Spinal cord (tissue), 9 donors: ENCODE measurements at regions not wholly inside any gene's neighbourhood (a gene's known extent, or its start where the extent isn't known, plus 50 kb on each side); places are given as distances from the start of the nearest gene placed in this dataset.

Experiments used
- DNase-seq, 6 donors: peaks; one replicate each; pipeline versions ENCODE4 v3.0.0 to v3.0.0-alpha.2; 2013 to 2015; ENCODE audit warnings: low spot score in 6 of 6, low read depth in 4 of 6
- H3K27ac ChIP-seq: one replicate; pipeline ENCODE4 v1.5.1; 2013; ENCODE audit warnings: low read depth, low read length, control low read depth
- H3K27me3 ChIP-seq: one replicate; pipeline ENCODE4 v1.6.1; 2013; ENCODE audit warnings: low read length; ENCODE audit not compliant: control insufficient read depth, insufficient read depth
- H3K36me3 ChIP-seq: one replicate; pipeline ENCODE4 v1.6.1; 2013; ENCODE audit warnings: low read length; ENCODE audit not compliant: control insufficient read depth, insufficient read depth
- H3K4me1 ChIP-seq: one replicate; pipeline ENCODE4 v1.6.1; 2013; ENCODE audit warnings: low read length; ENCODE audit not compliant: control insufficient read depth, insufficient read depth
- H3K4me3 ChIP-seq: one replicate; pipeline ENCODE4 v1.5.1; 2013; ENCODE audit warnings: low read depth, low read length, control low read depth
- H3K9me3 ChIP-seq: one replicate; pipeline ENCODE4 v1.6.1; 2013; ENCODE audit warnings: low read length; ENCODE audit not compliant: control insufficient read depth, insufficient read depth
- WGBS: methylation state at CpG from one replicate; pipeline ENCODE4 v1.1.5; 2013; ENCODE audit warnings: missing lambda C conversion rate; ENCODE audit not compliant: insufficient coverage; 5-methylcytosine and 5-hydroxymethylcytosine counted together
- donor health status: healthy.

GRCh38 chr10:129307141-129307540 lies 159.9 kb upstream of the MGMT start:
- no peaks in the 10 kb centered on the region for H3K36me3 ChIP-seq
- H3K27ac ChIP-seq: no peak overlapping the region
- peaks cover 1% of the 10 kb centered on the region for H3K9me3 ChIP-seq
- no peak overlapping the region for H3K4me3 ChIP-seq
- WGBS: 88% methylated on average over 3 of the region's 8 CpGs
- no peak for DNase-seq
- no peaks in the 10 kb centered on the region for H3K27me3 ChIP-seq
- no peaks in the 10 kb centered on the region for H3K4me1 ChIP-seq

GRCh38 chr10:129308953-129309564 lies 158.0 kb upstream of the MGMT start:
- WGBS: 93% methylated on average over 3 of the region's 10 CpGs
- no peak overlapping the region for H3K27ac ChIP-seq
- DNase-seq: peak in 1 of 6 donors; percentile 81
- H3K4me1 ChIP-seq: no peaks in the 10 kb centered on the region
- H3K4me3 ChIP-seq: no peak overlapping the region
- no peaks in the 10 kb centered on the region for H3K9me3 ChIP-seq
- no peaks in the 10 kb centered on the region for H3K36me3 ChIP-seq
- H3K27me3 ChIP-seq: no peaks in the 10 kb centered on the region

- H3K36me3 ChIP-seq: no peaks in the 10 kb centered on the region
- H3K4me1 ChIP-seq: no peaks in the 10 kb centered on the region
- no peak for DNase-seq
- H3K27ac ChIP-seq: no peak overlapping the region
- WGBS: 80% methylated on average over 1 of the region's 5 CpGs
- H3K9me3 ChIP-seq: no peaks in the 10 kb centered on the region
- no peaks in the 10 kb centered on the region for H3K27me3 ChIP-seq
- no peak overlapping the region for H3K4me3 ChIP-seq
Measured at GRCh38 chr10:129309565-129309964, 157.5 kb upstream of the MGMT start.

GRCh38 chr10:129310881-129311280 lies 156.2 kb upstream of the MGMT start:
- WGBS: no CpG with 5 or more reads among the region's 4 CpGs
- H3K9me3 ChIP-seq: no peaks in the 10 kb centered on the region
- DNase-seq: no peak

GRCh38 chr10:129319934-129320333 lies 147.1 kb upstream of the MGMT start:
- H3K9me3 ChIP-seq: peaks cover 1% of the 10 kb centered on the region
- no peak for DNase-seq
- H3K36me3 ChIP-seq: no peaks in the 10 kb centered on the region
- H3K27ac ChIP-seq: no peak overlapping the region
- H3K27me3 ChIP-seq: no peaks in the 10 kb centered on the region
- H3K4me3 ChIP-seq: no peak overlapping the region
- H3K4me1 ChIP-seq: no peaks in the 10 kb centered on the region
- WGBS: no CpG with 5 or more reads among the region's 1 CpG

More at GRCh38 chr10:129310881-129311280, 156.2 kb upstream of the MGMT start:
- Histone ChIP-seq H3K27ac (no peak overlapping the region), H3K36me3 (no peaks in the 10 kb centered on the region), H3K4me1 (no peaks in the 10 kb centered on the region), H3K4me3 (no peak overlapping the region), H3K27me3 (no peaks in the 10 kb centered on the region)

- no peak overlapping the region for H3K27ac ChIP-seq
- H3K9me3 ChIP-seq: peaks cover 1% of the 10 kb centered on the region
- no peaks in the 10 kb centered on the region for H3K4me1 ChIP-seq
- H3K27me3 ChIP-seq: no peaks in the 10 kb centered on the region
- DNase-seq: no peak
- H3K36me3 ChIP-seq: no peaks in the 10 kb centered on the region
- no peak overlapping the region for H3K4me3 ChIP-seq
- no CpG with 5 or more reads among the region's 1 CpG for WGBS
Measured at GRCh38 chr10:129320340-129320739, 146.7 kb upstream of the MGMT start.

GRCh38 chr10:129321727-129322126 lies 145.3 kb upstream of the MGMT start:
- WGBS: 87% methylated on average over 10 of the region's 10 CpGs
- Histone ChIP-seq H3K27me3 (no peaks in the 10 kb centered on the region), H3K27ac (no peak overlapping the region)

GRCh38 chr10:129322933-129323820 lies 143.9 kb upstream of the MGMT start:
- Histone ChIP-seq H3K27ac (no peak overlapping the region), H3K27me3 (no peaks in the 10 kb centered on the region), H3K9me3 (no peaks in the 10 kb centered on the region), H3K4me1 (no peaks in the 10 kb centered on the region), H3K4me3 (no peak overlapping the region), H3K36me3 (no peaks in the 10 kb centered on the region)
- 45% methylated on average over 6 of the region's 13 CpGs for WGBS
- peak in 2 of 6 donors; percentile 16 to 71 for DNase-seq

More at GRCh38 chr10:129321727-129322126, 145.3 kb upstream of the MGMT start:
- no peaks in the 10 kb centered on the region for H3K36me3 ChIP-seq
- no peaks in the 10 kb centered on the region for H3K9me3 ChIP-seq
- DNase-seq: no peak
- no peak overlapping the region for H3K4me3 ChIP-seq
- H3K4me1 ChIP-seq: no peaks in the 10 kb centered on the region

GRCh38 chr10:129323879-129324278 lies 143.2 kb upstream of the MGMT start:
- H3K4me1 ChIP-seq: no peaks in the 10 kb centered on the region
- H3K36me3 ChIP-seq: no peaks in the 10 kb centered on the region
- WGBS: no CpG with 5 or more reads among the region's 4 CpGs
- DNase-seq: peak in 1 of 6 donors; percentile 63
- no peak overlapping the region for H3K27ac ChIP-seq
- no peak overlapping the region for H3K4me3 ChIP-seq
- no peaks in the 10 kb centered on the region for H3K27me3 ChIP-seq
- H3K9me3 ChIP-seq: no peaks in the 10 kb centered on the region

GRCh38 chr10:129325893-129326292 lies 141.1 kb upstream of the MGMT start:
- H3K27ac ChIP-seq: no peak overlapping the region
- H3K4me3 ChIP-seq: no peak overlapping the region
- no peaks in the 10 kb centered on the region for H3K4me1 ChIP-seq
- no peaks in the 10 kb centered on the region for H3K27me3 ChIP-seq
- WGBS: 100% methylated on average over 2 of the region's 2 CpGs
- no peaks in the 10 kb centered on the region for H3K36me3 ChIP-seq
- DNase-seq: no peak
- no peaks in the 10 kb centered on the region for H3K9me3 ChIP-seq
